GM12874 (cell line): ENCODE measurements at regions not wholly inside any gene's neighbourhood (a gene's known extent, or its start where the extent isn't known, plus 50 kb on each side); places are given as distances from the start of the nearest gene placed in this dataset.

Experiments
- TF ChIP-seq, protein P1 (sequence below): IDR thresholded peaks from 2 replicates; pipeline ENCODE4 v1.5.1; 2011; ENCODE audit warnings: low read depth, mild to moderate bottlenecking, control low read depth, low read length, moderate library complexity; ENCODE audit not compliant: insufficient read depth

DNA sequence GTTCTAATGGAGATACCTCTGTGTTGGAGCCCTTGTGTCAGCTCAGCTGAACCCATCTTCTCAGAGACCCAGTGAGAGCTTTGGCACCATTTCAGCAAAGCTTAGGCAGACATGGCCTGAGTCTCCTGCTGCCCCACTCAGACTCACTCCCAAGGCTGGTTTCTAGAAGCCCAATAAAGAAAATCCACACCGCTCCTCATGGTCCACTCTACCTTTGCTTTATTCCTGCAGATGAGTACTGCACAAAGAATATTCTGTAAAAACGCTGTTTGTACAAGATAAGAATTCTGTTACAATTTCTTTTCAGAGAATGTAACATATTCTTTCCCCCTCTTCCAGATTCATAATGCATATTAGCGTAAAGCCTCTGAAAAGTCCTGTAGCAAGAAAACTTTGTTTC, 129.3 kb downstream of the C5orf15 start:
- TF ChIP-seq, protein P1, sequence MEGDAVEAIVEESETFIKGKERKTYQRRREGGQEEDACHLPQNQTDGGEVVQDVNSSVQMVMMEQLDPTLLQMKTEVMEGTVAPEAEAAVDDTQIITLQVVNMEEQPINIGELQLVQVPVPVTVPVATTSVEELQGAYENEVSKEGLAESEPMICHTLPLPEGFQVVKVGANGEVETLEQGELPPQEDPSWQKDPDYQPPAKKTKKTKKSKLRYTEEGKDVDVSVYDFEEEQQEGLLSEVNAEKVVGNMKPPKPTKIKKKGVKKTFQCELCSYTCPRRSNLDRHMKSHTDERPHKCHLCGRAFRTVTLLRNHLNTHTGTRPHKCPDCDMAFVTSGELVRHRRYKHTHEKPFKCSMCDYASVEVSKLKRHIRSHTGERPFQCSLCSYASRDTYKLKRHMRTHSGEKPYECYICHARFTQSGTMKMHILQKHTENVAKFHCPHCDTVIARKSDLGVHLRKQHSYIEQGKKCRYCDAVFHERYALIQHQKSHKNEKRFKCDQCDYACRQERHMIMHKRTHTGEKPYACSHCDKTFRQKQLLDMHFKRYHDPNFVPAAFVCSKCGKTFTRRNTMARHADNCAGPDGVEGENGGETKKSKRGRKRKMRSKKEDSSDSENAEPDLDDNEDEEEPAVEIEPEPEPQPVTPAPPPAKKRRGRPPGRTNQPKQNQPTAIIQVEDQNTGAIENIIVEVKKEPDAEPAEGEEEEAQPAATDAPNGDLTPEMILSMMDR = no peak

DNA sequence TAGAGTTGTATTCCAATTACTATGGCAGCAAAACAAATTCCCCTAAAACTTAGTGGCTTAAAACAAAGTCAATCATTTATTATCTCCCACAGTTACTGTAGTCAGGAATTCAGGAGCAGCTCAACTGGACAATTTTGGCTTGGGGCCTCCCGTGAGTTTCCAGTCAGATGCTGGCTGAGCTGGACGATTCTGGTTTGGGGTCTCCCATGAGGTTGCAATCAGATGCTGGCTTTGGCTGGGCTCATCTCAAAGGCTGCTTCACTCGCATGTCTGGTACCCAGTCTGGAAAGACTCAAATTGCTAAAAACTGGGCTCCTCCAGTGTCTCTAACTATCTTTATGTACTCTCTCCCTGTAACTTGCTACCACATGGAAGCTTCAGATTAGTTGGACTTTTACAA, 130.1 kb downstream of the C5orf15 start:
- TF ChIP-seq, protein P1 = no peak

DNA sequence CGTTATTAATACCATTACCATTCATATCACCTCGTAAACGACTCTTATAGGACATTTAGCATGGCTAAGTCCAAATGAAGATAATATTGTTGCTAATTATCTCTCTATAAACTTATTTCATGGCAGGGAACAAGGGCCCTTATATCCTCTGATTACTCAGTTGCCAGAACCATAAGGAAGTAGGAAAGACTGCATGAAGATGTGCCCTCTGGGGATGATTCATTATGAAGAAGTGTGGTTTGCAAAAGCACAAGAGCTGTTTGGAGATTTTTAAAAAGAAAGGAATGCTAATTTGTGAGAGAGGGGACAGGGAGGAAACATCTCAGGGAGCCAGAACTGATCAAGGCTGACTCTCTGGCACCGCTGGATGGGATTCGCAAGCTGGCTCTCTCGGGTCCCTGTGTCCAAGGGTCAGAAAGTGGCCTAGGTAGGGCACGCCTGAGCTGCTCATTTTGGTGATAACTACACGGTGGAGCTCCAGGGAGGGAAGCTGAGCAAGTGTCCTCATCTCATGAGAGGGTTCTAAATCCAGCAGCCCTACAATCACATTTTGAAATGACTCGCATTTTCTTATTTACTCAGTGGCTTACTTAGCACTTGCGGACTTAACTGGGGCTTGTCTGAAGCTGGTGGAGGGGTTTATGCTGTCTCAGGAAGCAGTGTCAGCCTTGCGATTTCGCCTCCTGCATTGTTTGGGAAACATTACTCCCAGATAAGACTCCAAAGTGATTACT, 136.8 kb downstream of the C5orf15 start:
- TF ChIP-seq, protein P1 = no peak

DNA sequence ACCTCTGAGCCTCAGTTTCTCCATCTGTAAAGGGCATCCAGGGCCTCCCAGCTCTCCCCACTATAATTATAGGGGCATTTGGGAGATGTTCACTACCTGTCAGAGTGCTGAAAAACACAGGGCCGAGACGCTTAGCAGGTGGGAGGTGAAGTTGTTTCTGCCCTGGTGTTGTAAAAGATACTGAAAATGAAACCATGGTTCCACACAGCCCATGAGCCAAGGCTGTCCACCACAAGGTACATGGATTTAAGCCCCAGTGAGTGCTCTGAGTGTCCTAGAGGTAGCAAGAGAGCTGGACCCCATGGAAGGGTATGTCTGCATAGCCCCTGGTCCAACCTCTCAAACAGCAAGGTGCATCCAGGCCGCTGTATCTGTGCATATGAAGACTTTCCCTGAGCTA, 137.5 kb downstream of the C5orf15 start:
- TF ChIP-seq, protein P1 = no peak

DNA sequence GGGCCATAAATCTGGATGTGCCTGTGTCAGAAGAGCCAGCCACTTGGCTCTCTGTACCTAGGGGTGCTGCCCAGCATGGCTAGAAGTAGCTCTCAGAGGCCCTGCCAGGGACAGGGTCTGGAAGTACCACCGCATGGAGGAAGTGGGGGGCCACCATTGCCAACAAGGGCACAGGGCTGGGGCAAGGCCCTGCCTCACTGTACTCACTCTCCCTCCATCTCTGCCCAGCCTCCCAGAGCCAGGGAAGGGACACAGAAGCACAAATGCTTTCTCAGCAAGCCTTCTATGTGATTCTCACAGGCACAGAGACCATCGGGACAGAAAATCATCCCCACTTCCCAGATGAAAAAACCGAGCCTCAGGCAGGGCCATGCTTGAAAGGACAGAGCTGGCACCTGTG, 138.1 kb downstream of the C5orf15 start:
- TF ChIP-seq, protein P1 = no peak

DNA sequence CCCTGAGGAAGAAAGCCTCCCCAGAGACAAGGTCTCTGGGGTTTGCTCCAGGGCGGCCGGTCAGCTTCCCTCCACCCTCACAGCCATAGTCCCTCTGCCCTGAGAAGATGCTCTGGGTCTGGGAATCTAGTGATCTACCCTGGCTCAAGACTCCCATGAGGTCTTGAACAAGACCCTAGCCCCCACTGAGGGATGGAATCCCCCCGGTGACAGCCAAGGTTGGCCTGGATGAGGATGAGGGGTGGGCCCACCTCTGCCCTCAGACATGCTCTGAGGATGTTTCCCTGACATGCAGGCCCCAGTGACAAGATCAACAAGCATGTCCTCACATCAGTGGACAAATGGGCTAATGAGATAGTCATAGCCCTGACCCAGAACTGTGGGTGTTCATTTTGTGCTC, 138.6 kb downstream of the C5orf15 start:
- TF ChIP-seq, protein P1 = no peak

DNA sequence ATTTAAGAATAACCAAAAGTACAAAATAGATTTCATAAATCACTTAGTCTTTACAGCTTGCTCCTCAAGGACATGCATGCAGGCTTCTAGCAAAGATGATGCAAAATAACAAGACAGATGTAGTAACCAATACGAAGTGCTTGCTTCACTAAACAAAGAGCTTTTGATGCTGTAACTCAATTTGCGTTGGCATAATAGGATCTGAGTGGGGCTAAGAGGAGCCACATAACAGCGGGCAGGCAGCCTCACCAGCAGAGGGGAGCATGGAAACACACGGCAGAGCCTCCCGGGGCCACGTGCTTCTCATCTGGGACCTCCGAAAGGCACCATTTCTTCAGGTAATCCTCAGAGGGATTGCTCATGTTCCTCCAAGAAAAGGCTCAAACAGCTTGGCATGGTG, 139.7 kb downstream of the C5orf15 start:
- TF ChIP-seq, protein P1 = no peak
